ENCODE measurements at regions not wholly inside any gene's neighbourhood (a gene's known extent, or its start where the extent isn't known, plus 50 kb on each side); places are given as distances from the start of the nearest gene placed in this dataset.

DNA sequence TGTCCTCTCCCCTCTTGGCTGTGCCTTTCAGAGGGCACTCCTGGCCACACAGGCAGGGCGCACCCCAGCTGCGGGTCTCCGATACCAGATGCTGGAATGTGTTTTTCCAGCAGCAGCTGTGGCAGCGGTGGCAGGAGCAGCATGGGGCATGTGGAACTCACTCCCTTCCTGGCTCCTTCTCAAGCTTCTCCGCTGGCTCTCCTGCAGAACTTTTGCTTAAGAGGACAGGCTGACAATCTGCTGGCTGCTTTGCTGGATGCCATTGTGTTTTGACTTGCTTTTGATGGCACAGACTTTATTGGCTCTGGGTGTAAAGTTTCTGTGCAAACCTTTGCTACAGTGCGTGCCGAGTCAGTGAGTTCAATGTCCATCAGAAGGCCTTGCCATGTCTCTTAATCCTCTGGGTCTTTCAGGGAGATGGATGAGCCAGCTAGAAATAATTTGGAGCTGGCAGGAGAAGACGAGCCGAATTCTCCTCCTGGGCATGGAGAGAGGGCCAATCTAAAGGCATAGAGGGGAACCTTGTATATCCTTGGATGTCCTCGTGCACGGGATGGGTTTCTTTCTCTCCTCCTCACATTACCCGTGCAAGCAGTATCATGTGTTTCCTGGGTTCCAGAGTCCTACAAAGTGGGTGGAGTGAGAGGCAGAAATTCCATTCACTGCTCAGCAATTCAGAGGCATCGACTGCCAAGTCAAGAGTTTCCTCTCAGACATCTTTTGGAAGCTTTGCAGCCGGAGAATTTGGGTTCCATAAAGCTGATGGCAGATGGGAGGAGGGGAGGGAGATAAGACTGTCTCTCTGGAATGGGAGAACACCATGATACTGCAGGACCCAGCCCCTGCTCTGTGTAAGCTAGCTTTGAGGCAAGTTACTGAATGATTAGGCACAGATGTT is 231.2 kb downstream of the FGF9 start:
- no peak overlapping the region for H3K4me3 ChIP-seq (ENCODE audit: low read depth, low read length)
- DNase-seq (ENCODE audit: low read depth): no peak
- TF ChIP-seq, protein P1, sequence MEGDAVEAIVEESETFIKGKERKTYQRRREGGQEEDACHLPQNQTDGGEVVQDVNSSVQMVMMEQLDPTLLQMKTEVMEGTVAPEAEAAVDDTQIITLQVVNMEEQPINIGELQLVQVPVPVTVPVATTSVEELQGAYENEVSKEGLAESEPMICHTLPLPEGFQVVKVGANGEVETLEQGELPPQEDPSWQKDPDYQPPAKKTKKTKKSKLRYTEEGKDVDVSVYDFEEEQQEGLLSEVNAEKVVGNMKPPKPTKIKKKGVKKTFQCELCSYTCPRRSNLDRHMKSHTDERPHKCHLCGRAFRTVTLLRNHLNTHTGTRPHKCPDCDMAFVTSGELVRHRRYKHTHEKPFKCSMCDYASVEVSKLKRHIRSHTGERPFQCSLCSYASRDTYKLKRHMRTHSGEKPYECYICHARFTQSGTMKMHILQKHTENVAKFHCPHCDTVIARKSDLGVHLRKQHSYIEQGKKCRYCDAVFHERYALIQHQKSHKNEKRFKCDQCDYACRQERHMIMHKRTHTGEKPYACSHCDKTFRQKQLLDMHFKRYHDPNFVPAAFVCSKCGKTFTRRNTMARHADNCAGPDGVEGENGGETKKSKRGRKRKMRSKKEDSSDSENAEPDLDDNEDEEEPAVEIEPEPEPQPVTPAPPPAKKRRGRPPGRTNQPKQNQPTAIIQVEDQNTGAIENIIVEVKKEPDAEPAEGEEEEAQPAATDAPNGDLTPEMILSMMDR (IDR thresholded peaks at IDR 0.05; ENCODE audit: control insufficient read depth, extremely low read depth, insufficient read depth): no peak

DNA sequence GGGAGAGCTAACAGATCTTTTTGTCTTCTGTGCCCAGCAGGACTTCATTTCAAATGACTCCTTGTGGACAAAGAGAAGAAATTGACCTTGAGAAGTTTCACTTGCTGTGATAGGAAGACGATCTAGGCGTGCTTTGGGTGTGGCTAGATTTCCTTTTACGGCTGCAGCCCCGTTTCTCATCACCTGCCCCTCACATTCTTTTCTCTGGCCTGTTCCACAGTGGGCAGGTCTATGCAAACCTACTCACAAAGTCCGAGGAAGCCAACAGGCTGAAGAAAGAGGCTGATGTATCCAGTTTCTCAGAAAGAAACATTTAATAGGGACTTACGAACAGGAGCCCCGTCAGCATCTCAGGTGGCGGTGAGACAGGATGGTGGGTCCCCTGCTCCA is 231.8 kb downstream of the FGF9 start:
- H3K4me3 ChIP-seq (ENCODE audit: low read depth, low read length): no peak overlapping the region
- TF ChIP-seq, protein P1 (IDR thresholded peaks at IDR 0.05; ENCODE audit: control insufficient read depth, extremely low read depth, insufficient read depth): no peak
- no peak for DNase-seq (ENCODE audit: low read depth)

DNA sequence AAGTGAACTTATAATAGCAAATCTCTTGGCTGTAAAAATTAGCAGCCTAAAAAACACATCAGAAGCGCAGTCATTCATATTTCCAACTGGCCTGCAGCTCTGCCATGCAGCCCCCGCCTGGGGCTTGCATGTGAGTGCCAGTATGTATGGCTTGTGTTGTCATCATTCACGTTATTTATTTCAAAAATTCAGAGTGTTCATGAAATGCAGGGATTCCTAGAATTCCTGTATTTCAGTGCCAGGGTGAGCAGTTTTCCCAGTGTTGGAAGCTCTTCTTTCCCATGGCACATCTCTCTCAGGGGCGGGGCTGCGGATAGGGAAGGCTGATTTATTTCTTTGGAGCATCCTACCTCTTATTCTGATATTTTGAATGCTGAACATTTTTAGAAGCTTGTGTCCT is 234.6 kb downstream of the FGF9 start:
- no peak for DNase-seq (ENCODE audit: low read depth)
- TF ChIP-seq, protein P1 (IDR thresholded peaks at IDR 0.05; ENCODE audit: control insufficient read depth, extremely low read depth, insufficient read depth): no peak
- no peak overlapping the region for H3K4me3 ChIP-seq (ENCODE audit: low read depth, low read length)

DNA sequence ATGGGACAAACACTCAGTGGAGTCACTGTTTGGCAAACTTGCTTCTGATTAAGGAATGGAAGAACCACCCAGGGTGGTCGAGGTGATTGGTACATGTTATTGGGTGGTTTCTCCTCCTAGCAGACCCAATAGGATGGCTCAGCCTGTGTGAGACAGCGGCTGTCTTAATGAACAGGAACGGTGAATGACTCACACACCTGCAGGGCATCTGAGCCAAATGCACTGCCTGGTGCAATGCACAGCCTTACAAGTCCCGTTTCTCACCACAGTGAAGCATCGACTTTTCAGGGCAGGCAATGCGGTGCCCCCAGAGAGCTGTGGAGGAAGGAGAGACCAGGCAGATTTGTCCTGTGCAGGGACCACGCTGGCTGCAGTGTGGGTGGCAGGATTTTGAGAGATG is 238.5 kb downstream of the FGF9 start:
- no peak overlapping the region for H3K4me3 ChIP-seq (ENCODE audit: low read depth, low read length)
- TF ChIP-seq, protein P1 (IDR thresholded peaks at IDR 0.05; ENCODE audit: control insufficient read depth, extremely low read depth, insufficient read depth): no peak
- no peak for DNase-seq (ENCODE audit: low read depth)

DNA sequence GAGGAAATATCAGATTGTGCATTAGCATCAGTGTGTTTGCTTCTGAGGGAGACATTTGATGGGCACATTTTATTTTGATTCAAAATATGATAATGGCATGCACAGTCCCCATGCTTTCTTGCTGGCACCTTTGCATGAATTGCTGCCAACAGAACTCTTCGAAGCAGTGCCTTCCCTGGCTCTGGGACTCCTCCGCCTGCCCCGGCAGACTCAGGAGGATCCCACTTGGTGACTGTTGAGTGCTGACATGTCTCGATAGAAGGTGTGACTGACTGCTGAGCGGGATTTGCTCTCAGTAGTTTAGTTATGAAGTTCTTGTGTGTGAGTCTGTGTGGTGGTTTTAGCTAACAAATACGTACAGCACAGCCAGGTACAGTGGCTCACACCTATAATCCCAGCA is 239.7 kb downstream of the FGF9 start:
- no peak for DNase-seq (ENCODE audit: low read depth)
- TF ChIP-seq, protein P1 (IDR thresholded peaks at IDR 0.05; ENCODE audit: control insufficient read depth, extremely low read depth, insufficient read depth): no peak
- H3K4me3 ChIP-seq (ENCODE audit: low read depth, low read length): no peak overlapping the region

DNA sequence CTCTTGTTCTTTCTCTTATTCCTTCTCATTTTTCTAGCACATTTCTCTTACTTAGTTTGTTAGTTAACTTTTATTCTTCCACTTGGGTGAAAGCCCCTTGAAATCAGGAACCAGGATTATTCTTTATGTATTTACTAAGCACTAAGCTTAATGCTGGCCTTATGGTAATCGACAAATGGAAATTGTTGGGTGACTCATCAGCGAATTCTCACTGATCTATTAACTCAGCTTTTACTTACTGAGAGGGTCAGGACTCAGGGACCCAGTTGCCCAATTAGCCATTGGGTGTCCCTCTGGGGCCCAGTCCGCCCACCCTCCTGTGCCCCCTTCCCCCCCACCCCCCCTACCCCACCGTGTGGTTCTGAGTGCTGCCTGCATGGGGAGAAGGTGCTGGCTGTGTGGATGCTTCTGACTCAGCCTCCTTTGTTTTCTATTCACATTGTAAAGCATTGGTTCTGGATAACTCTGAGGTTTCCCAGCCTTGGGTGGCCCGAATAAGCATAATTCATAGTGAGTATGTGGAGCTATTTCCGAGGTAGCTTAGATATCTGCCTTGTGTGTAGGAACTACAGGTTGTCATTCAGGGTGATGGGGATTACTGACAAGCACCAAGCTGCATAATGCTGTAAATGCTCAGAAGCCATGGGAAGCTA is 240.9 kb downstream of the FGF9 start:
- no peak overlapping the region for H3K4me3 ChIP-seq (ENCODE audit: low read depth, low read length)
- TF ChIP-seq, protein P1 (IDR thresholded peaks at IDR 0.05; ENCODE audit: control insufficient read depth, extremely low read depth, insufficient read depth): no peak
- DNase-seq (ENCODE audit: low read depth): no peak
